ENCODE measurements at regions not wholly inside any gene's neighbourhood (a gene's known extent, or its start where the extent isn't known, plus 50 kb on each side); places are given as distances from the start of the nearest gene placed in this dataset.

DNA sequence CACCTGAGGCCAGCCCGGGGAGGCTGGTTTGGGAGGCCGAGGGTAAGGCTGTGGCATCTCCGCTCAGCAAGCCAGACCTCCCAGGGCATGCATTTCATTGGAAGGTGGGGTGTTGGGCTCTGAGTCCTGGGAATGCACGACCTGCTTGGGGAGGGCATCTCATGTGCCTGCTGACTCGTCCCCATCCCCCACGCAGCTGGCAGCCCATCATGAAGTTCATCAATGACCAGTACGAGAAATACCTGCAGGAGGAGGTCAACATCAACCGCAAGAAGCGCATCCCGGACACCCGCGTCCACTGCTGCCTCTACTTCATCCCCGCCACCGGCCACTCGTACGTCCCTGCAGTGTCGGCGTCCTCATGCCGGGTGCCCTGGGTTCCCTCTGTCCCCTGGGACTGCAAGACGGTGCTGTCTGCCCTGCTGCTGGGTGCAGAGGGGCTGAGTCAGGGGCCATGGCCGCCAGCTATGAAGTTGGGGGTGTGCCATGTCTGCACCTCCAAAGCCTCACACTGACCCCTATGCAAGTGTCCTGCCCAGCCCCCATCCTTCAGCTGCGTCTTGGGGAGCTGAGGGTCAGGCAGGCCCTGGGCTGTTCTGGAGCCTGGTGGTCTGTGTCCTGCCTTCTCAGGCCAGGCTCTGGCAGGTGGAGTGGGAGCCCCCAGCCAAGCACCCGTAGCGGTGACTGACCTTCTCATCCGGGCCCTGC, 347.9 kb downstream of the SEC14L1 start:
- no peak for DNase-seq (ENCODE audit: low read depth)

DNA sequence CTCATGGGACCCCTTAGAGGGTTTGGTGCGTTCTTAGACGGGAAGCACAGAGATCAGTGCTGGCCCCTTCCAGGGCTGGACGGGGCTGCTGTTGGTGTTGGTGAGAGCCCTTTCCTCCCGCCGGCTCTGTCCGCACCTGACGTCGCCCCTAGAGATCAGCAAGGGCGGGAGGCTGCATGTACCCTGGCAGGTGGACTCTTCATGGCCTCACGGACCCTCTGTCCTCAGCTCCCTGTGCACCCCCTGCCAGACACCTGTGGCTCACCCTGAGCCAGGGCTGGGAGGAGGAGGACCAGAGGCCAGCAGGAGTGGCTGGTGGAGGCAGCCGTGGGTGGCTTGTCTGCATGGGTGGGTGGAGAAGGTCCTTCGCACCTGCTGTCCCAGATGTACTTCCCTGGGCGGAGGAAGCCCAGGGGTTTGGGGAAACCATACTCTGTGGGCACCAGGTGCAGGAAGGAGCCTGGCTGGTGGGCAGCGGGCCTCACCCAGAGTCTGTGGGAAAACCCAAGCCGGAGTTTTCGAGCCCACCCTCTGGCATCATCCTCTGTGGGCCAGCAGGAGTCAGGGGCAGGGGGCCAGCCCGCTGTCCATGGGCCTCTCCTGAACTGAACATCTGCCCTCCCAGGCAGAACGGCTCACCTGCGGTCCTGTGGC, 348.6 kb downstream of the SEC14L1 start:
- no peak for DNase-seq (ENCODE audit: low read depth)

DNA sequence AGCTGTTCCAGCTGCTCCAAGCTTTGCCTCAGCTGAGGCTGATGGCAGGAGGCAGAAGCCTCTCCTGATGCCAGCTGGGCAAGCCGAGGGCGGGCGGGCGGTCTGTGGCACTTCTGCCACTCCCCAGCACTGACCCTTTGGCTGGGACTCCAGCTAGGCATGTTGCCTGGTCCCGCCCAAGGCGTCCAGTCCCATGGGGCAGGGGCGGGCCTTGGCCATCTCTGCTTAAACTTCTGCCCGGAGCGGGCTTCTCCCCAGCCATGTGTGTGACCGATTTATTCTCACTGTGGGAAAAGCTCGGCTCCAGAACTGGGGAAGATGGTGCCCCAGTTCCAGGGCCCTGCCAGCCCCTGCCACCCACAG, 349.1 kb downstream of the SEC14L1 start:
- DNase-seq (ENCODE audit: low read depth) = no peak

DNA sequence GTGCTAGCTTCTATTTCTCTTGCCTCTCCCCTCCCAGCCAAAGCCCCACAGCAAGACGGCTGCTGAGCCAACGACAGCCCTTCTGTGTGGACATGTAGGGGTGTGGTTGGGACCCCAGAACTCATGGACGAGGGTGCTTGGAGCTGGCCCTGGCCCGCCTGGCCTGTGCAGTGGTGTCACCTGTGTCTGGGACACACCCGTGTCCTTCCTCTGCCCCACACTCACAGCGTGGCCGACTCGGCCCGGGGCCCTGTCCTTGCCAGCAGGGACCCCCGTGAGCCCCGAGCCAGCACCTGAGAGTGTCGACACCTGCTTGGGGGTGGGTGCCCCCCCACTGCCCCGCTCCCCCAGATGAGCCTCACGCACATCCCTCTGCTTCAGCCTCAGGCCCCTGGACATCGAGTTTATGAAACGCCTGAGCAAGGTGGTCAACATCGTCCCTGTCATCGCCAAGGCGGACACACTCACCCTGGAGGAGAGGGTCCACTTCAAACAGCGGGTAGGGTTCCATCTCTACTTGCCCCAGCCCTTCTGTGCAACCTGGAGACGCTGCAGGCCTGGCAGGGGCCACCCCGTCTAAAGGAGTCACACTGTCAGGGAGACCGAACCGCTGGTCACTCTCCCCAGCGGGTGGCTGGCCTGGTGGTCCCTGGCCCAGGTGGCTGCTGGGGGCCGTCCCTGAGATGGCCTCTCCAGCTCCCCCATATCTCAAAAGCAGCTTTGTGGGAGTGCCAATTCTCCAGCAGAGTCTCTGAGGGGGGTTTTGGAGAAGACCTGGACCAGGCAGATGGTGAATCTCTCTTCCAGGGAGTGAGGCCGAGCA, 349.8 kb downstream of the SEC14L1 start:
- DNase-seq (ENCODE audit: low read depth) = no peak

DNA sequence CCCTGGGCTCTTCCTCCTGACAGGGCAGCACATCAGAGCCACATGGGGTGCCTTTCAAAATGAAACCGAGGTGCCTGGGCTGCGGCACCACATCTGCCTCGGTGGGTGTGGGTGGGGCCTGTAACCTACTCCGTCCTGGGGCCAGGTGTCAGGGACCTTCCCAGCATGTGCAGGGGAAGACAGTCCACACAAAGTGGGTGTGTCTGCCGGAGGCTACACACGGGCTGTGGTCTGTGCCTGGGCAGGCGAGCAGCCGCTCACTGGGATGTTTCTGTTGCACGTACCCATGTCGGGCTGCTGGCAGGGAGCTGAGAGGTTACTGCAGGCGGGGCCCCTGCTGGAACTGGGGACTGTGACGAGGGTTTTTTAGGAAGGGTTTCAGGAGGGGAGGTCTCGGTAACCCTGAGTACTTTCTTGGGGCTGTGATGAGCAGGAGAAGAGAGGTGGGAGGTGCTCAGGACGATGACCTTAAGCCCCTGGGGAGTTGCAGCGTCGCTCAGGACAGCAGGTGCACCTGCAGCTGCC, 351.2 kb downstream of the SEC14L1 start:
- DNase-seq (ENCODE audit: low read depth) = no peak

DNA sequence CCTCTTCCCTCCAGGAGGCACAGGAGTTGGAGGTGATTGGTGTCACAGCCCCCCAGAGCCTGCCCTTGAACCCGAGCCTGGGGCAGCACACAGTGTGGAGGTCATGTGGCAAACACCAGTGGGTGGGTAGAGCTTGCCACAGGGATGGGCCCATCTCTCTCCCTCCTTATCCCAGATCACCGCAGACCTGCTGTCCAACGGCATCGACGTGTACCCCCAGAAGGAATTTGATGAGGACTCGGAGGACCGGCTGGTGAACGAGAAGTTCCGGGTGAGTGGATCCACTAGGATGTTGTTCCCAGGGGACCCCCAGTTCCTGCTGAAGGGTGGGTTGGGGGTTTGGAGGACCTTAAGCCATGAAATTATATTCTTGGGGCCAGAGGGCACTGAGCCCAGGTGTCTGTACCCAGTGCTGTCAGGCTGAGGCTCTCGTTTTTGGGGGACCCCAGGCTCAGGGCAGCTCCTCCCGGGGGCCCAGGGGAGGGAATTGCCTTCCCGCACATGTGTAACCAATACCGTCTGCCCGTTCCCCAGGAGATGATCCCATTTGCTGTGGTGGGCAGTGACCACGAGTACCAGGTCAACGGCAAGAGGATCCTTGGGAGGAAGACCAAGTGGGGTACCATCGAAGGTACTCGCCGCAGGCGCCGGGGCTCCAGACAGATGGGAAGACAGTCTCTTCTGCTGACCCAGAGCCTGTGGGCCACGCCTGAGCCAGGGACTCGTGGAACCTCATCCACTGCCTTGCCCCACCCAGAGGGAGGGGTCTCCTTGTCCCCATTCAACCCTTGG, 351.9 kb downstream of the SEC14L1 start:
- DNase-seq (ENCODE audit: low read depth) = no peak

DNA sequence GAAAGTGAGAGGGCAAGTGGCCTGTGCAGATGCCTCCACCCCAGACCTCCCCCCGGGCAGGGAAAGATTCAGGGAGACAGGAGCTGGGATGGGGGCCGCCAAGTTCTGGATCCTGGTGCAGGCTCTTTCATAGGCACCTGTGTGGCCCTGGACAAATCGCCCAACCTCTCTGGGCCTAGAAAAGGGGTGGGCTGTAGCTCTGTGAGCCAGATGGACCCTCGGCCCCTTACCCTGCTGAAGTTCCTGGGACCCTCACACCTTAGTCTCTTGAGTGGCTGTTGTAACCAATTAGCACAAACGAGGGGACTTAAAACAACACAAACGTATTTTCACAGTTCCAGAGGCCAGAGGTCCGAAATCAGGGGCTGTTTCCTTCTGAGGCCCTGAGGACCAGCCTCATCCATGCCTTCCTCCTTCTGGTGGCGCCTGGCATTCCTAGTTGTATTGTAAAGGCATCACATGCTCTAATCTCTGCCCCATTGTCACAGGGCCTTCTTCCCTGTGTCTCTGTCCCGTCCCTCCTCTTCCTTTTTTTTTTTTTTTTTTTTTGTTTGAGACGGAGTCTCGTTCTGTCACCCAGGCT, 352.6 kb downstream of the SEC14L1 start:
- DNase-seq (ENCODE audit: low read depth) = no peak

DNA sequence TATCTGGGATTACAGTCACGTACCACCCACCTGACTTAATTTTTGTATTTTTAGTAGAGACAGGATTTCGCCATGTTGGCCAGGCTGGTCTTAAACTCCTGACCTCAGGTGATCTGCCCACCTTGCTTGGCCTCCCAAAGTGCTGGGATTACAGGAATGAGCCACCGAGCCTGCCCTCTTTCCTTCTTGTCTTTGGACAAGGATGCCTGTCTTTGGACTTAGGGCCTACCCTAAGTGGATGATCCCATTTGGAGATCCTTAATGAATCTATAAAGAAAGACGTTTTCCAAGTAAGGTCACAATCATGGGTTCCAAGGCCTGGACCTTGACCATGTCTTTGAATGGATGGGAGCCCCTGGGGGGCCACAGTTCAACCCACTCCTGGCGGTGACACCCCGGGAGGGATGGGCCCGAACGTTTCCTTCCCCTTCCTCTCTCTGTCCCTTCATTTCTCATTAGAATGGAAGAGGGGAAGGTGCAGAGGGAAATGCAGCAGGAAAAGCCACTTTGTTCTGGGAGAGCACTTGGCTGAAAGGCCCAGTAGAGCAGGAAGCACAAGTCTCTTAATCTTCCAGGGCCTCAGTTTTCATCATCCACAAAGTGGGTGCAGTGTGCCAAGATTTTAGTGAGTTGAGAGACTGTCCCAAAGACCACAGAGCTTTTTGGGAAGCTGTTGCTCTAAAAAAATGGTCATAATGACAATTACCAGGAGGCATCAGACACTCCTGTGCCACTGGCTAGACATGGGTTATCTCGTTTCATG, 353.3 kb downstream of the SEC14L1 start:
- DNase-seq (ENCODE audit: low read depth) = no peak

DNA sequence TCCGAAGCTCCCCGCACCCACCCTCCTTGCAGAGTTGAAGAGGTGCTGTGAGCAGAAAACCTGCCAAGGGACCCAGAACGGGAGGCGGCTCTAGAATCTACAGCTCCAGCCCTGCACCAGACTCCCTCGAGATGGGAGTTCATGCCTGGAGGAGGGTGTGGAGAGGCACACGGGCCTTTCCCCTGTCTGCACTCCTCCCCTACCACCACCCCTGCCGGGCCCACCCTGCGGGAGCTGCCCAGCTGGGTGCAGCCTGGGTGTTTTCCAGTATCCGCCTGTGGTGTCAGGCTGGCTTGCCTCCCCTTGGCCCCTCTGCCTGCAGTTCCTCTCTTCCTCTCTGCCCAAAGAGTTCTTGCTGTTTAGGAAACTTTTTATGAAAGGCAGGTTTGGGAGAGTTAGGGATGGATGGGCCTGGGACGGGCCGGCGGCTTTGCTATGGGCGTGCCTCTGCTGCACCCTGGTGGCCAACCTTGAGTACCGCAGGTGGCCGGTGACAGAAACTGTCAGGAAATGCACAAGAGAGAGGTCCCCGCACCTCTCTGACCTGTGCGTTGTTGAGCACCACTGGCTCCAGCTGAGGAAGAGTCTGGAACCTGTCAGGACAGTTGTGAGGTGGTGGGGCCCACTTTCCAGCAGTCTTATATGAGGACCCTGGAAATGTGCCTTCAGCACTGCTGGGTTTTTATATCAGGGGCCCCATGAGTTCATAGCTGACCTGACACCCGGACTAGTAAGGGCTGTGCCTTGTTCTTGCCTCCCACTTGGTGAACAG, 354.1 kb downstream of the SEC14L1 start:
- DNase-seq (ENCODE audit: low read depth) = peak; percentile 47

DNA sequence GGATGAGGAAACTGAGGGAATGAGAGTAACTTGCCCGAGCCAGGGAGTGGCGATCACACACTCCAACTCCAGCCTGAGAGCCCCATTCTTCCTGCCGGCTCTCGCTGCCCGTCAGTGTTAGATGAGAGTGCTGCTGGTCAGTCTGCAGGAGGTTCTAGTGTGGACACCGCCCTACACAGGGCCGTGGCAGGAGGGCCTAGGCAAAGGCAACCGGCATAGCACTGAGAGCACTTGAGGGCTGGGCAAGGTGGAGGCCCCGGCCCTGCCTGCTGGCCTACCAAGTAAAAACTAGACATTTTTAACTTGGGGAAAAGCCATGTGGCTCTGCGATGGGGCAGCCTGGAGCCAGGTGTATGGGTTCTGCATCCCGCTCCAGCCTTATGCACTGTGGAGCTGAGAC, 354.8 kb downstream of the SEC14L1 start:
- DNase-seq (ENCODE audit: low read depth) = no peak

DNA sequence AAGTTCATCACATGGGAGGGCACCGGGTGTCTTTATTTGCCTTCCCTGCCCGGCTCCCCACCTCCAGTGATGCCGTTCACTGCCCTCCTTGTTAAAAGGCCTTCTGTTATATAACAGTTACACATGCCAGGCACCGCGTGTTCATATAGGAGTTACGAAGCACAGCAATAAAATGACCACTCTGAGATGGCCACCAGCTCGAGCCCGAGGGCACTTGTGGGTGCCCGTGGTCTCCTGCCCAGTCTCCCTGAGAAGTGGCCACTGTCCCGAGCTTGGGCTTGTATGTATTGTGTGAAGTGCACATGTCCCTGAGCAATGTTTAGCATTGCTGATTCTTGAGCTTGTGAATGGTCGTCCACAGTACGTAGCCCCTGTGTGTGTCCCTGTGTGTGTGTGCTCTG, 355.6 kb downstream of the SEC14L1 start:
- no peak for DNase-seq (ENCODE audit: low read depth)

DNA sequence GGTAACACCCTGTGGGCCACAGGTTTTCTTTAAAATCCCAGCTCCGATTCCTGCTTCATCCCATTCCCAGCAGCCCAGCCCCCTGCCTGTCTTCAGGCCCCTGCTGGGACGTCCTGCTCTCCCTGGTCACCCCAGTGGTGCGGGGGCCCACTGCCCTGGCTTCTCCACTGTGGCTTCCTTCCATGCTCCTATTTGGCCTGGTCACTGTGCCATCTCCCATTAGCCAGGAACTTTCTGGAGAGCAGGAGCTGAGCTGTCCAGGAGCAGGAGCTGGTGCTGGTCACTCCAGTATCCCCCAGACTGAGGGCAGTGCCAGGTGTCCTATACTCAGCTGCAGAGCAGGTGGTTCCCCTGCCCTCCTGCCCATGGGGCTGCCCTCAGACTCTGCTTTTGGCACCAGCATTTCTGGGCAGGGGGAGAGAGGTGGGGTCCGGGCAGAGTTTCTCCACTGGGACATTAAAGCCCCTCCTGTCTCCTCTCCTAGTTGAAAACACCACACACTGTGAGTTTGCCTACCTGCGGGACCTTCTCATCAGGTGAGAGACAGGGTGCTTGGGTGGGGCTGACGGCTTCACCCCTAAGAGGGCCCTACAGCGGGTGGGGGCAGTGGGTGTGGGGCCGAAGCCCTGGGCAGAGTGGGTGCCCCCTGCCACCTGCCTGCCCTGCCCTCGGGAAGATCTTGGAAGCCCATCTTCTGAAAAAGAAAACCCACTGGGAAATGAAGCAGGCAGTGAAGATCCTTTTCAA, 356.2 kb downstream of the SEC14L1 start:
- no peak for DNase-seq (ENCODE audit: low read depth)

DNA sequence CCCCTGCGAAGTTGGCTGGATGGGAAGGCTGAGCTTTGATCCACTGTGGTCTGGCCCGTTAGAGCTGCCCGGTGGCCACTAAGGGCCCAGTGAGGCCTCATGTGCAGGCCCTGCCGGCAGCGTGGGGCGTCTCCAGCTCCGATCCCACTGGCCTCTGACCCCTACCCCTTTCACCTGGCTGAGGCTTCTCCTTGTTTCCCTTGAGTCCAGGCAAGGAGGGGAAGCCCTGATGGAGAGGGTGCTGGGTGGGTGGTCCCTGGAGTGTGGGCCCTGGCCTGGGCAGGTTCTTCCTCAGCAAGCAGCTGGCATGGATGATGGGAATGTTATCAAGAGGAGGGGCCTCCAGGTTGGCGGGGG, 356.8 kb downstream of the SEC14L1 start:
- no peak for DNase-seq (ENCODE audit: low read depth)

DNA sequence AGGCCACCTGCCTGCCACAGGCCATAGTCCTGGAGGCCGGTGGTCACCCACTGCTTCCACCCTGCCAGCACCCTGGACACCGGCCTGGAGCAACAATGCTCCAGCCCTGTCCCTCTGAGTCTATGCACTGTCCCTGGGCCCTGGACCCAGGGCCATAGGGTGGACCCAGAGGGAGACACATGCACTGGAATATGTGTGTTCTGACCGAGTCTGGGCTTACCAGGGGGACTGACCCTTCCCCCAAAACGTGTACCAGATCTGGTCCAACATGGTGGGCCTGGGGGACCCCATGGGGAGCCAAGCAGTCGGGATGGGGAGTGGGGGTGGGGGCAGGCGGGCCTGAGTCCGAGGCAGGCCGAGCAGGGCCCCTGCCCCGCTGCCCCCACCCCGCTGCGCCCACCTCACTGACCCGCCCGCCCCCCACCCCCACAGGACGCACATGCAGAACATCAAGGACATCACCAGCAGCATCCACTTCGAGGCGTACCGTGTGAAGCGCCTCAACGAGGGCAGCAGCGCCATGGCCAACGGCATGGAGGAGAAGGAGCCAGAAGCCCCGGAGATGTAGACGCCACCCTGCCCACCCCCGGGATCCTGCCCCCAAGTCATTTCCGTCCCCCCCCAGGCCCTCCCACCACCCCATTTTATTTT, 357.4 kb downstream of the SEC14L1 start:
- DNase-seq (ENCODE audit: low read depth) = no peak

DNA sequence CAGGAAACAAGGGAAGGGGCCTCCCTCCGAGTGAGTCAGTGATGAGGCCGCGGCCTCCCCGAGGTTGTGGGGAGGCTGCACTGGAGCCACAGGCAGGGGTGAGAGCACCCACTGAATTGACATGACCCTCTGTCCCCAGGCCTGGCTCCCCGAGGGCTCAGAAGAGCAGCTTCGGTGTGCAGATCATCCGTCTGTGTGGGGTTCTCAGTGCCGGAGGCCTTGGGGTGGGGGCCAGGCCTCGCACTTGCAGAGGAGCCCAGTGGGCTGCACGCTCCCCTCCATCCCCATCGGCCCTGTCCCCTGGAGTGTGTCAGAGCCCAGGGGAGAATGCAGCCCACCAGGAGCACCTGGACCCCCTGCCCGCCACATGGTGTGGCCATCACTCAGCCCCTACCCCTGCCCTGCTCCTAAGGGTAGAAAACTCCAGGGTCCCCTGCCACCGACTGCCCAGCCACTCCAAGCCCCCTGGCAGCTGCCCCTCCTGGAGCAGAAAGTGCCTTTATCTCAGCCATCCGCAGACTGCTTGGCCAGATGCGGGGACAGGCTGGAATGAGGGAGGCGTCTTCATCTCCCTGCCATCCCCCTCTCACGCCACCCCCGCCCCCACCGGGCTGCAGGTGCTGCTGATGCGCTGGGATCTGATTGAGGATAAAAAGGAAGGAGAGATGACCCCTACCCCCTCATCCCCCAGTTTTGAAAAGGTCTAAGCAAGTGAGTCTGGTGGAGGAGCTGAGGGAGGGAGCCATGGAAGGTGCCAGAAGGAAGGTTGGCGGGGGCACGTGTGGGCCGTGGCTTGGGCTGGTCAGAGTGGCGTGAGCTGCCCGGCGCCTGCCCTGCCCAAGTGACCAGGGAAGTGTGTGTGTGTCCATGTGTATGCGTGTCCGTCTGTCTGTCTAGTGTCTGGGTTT, 358.3 kb downstream of the SEC14L1 start:
- no peak for DNase-seq (ENCODE audit: low read depth)

DNA sequence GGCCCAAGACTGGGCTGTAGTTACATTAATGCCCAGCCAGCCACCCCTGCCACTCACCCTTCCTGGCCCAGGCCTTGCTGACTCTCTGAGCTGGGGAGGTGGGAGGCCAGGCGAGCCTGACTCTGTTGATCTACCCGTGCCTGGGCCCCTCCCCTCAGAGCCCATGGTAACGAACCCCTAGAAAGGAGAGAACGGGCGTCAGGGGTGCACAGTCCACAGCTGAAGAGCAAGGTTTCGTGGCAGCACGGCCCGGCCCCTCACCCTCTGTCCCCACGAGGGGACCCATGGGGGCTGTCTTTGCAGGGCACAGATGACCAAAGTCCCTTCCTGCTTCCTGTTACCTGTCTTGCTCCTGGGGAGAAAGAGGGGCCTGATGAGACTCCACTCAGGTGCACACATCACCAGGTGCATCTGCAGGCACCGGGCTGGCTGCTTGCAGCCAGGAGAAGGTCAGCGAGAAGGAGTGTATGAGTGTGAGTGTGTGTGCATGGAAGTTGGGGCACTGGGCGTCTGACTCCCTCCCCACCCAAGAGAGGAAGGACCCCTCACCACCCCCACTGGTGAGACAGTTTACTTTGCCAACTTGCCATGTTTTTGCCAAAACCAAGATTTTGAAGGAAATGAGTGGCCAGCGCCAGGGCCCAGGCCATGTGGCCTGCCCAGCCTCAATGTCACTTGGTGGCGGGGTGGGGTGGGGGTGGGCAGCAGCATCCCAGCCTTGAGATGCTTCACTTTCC, 359.1 kb downstream of the SEC14L1 start:
- no peak for DNase-seq (ENCODE audit: low read depth)

DNA sequence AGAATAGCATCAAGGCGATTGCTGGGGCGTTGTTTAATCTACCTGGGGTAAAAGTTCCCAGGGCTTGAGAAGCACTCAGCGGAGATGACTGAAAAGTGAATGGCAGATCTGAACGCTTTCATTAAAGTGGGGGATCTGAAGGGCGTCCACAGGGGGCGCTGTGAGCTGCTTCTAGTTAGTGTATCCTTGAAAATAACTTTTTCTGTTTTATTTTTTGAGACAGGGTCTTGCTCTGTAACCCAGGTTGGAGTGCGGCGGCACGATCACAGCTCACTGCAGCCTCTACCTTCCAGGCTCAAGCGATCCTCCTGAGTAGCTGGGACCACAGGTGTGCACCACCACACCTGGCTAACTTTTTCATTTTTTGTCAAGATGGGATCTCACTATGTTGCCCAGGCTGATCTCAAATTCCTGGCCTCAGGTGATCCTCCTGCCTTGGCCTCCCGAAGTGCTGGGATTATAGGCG, 360.4 kb downstream of the SEC14L1 start:
- DNase-seq (ENCODE audit: low read depth) = no peak

All from stimulated activated CD8-positive, alpha-beta memory T cell treated with anti-CD3 and anti-CD28 coated beads, Interleukin-15, amount 100 ng/mL, for 24 hours (primary cell).